Suprapubic skin (tissue), 3 donors: ENCODE measurements at regions not wholly inside any gene's neighbourhood (a gene's known extent, or its start where the extent isn't known, plus 50 kb on each side); places are given as distances from the start of the nearest gene placed in this dataset.

Experiments
- EP300 ChIP-seq: sonication (generic); formaldehyde crosslinking; IDR thresholded peaks from one replicate; pipeline ENCODE4 v1.6.1; 2017; ENCODE audit warnings: antibody characterized with exemption
- POLR2A ChIP-seq, 2 donors: fragments of 450-650 bp; IDR thresholded peaks; one replicate each; pipeline ENCODE4 v1.6.1; 2017; ENCODE audit warnings: antibody characterized with exemption in 2 of 2, mild to moderate bottlenecking in 2 of 2, moderate library complexity in 2 of 2
- TF ChIP-seq, protein P1 (sequence below), 2 donors: fragments of 200-600 bp in 1 of 2; fragments of 450-650 bp in 1 of 2; sonication (generic) in 1 of 2; IDR thresholded peaks; one replicate each; pipeline ENCODE4 v1.5.1; 2016 to 2019; ENCODE audit warnings: antibody characterized with exemption in 2 of 2, mild to moderate bottlenecking in 1 of 2, moderate library complexity in 1 of 2

DNA sequence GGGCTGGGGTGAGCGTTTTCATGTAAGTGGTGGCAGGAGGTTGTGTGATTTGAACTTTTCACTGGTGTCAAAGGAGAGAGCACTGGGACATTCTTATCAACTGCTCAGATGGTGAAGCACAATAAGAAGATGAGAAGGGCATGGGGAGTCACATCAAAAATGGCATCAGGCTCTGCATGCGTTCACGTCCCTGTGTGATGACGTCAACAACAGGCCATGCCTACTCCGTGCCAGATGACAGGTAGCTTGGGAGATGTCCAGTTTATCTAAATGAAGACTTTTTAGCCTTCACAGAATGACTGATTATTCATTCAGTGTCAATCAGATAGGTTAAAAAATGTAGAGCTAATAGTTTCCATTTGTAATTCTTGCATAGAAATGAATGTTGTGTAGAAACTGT, 264.3 kb upstream of the POM121L12 start:
- TF ChIP-seq POLR2A (IDR thresholded peaks at IDR 0.05) (no peak), EP300 (no peak)
- TF ChIP-seq, protein P1, sequence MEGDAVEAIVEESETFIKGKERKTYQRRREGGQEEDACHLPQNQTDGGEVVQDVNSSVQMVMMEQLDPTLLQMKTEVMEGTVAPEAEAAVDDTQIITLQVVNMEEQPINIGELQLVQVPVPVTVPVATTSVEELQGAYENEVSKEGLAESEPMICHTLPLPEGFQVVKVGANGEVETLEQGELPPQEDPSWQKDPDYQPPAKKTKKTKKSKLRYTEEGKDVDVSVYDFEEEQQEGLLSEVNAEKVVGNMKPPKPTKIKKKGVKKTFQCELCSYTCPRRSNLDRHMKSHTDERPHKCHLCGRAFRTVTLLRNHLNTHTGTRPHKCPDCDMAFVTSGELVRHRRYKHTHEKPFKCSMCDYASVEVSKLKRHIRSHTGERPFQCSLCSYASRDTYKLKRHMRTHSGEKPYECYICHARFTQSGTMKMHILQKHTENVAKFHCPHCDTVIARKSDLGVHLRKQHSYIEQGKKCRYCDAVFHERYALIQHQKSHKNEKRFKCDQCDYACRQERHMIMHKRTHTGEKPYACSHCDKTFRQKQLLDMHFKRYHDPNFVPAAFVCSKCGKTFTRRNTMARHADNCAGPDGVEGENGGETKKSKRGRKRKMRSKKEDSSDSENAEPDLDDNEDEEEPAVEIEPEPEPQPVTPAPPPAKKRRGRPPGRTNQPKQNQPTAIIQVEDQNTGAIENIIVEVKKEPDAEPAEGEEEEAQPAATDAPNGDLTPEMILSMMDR (IDR thresholded peaks at IDR 0.05), result no peak
